H9 (cell line): ENCODE measurements at regions not wholly inside any gene's neighbourhood (a gene's known extent, or its start where the extent isn't known, plus 50 kb on each side); places are given as distances from the start of the nearest gene placed in this dataset.

Experiments used
- DNase-seq: peaks from one replicate; pipeline ENCODE4 v3.0.0-alpha.2; 2017
- H2AFZ ChIP-seq: one replicate; pipeline ENCODE4 v1.6.1; 2013; ENCODE audit warnings: mild to moderate bottlenecking, low read length, control low read depth, moderate library complexity
- H2AK5ac ChIP-seq: 2 replicates; pipeline ENCODE4 v1.6.1; 2013; ENCODE audit warnings: low read length, control low read depth, mixed read lengths; ENCODE audit not compliant: insufficient read length
- H2BK120ac ChIP-seq: one replicate; pipeline ENCODE4 v1.6.1; 2013; ENCODE audit warnings: low read depth, mild to moderate bottlenecking, low read length, control low read depth, inconsistent platforms; ENCODE audit not compliant: poor library complexity, severe bottlenecking
- H2BK12ac ChIP-seq: 2 replicates; pipeline ENCODE4 v1.6.1; 2013; ENCODE audit warnings: low read length, control low read depth, mixed read lengths, low read depth; ENCODE audit not compliant: insufficient read length
- H2BK15ac ChIP-seq: 2 replicates; pipeline ENCODE4 v1.6.1; 2013; ENCODE audit warnings: low read depth, low read length, control low read depth
- H2BK20ac ChIP-seq: one replicate; pipeline ENCODE4 v1.6.1; 2013; ENCODE audit warnings: low read depth, mild to moderate bottlenecking, low read length, control low read depth, inconsistent platforms; ENCODE audit not compliant: poor library complexity, severe bottlenecking
- H2BK5ac ChIP-seq: 2 replicates; pipeline ENCODE4 v1.6.1; 2013; ENCODE audit warnings: low read length, control low read depth, mixed read lengths; ENCODE audit not compliant: insufficient read length
- H3K14ac ChIP-seq: 2 replicates; pipeline ENCODE4 v1.6.1; 2013; ENCODE audit warnings: low read length, control low read depth; ENCODE audit not compliant: insufficient read depth
- H3K18ac ChIP-seq: 2 replicates; pipeline ENCODE4 v1.6.1; 2013; ENCODE audit warnings: low read depth, mild to moderate bottlenecking, mixed read lengths, low read length, control low read depth; ENCODE audit not compliant: insufficient read length
- H3K23ac ChIP-seq: 2 replicates; pipeline ENCODE4 v1.6.1; 2013; ENCODE audit warnings: low read length, control low read depth, mixed read lengths, low read depth; ENCODE audit not compliant: insufficient read length
- H3K23me2 ChIP-seq: 2 replicates; pipeline ENCODE4 v1.6.1; 2013; ENCODE audit warnings: low read depth, mild to moderate bottlenecking, mixed read lengths, low read length, control low read depth; ENCODE audit not compliant: insufficient read length, poor library complexity, severe bottlenecking
- H3K27ac ChIP-seq: 2 replicates; pipeline ENCODE4 v1.5.1; 2013; ENCODE audit warnings: low read length, control low read depth, mixed read lengths, low read depth; ENCODE audit not compliant: insufficient read length
- H3K27me3 ChIP-seq: 2 replicates; pipeline ENCODE4 v1.6.1; 2013; ENCODE audit warnings: low read length, control low read depth, inconsistent platforms; ENCODE audit not compliant: insufficient read depth
- H3K4ac ChIP-seq: 2 replicates; pipeline ENCODE4 v1.6.1; 2013; ENCODE audit warnings: low read depth, mild to moderate bottlenecking, control low read depth, inconsistent platforms, low read length, moderate library complexity
- H3K4me1 ChIP-seq: 2 replicates; pipeline ENCODE4 v1.6.1; 2013; ENCODE audit warnings: low read length, control low read depth, inconsistent platforms; ENCODE audit not compliant: insufficient read depth
- H3K4me2 ChIP-seq: 2 replicates; pipeline ENCODE4 v1.6.1; 2013; ENCODE audit warnings: low read length, control low read depth, mixed read lengths; ENCODE audit not compliant: insufficient read length, insufficient read depth
- H3K56ac ChIP-seq: 2 replicates; pipeline ENCODE4 v1.6.1; 2013; ENCODE audit warnings: low read depth, mild to moderate bottlenecking, mixed read lengths, low read length, control low read depth; ENCODE audit not compliant: insufficient read length
- H3K79me1 ChIP-seq: 2 replicates; pipeline ENCODE4 v1.6.1; 2013; ENCODE audit warnings: low read depth, mild to moderate bottlenecking, moderate library complexity, low read length, control low read depth, inconsistent platforms; ENCODE audit not compliant: insufficient read depth, poor library complexity, severe bottlenecking
- H3K79me2 ChIP-seq: 2 replicates; pipeline ENCODE4 v1.6.1; 2013; ENCODE audit warnings: low read length, control low read depth, inconsistent platforms; ENCODE audit not compliant: insufficient read depth
- H3K9ac ChIP-seq: 2 replicates; pipeline ENCODE4 v1.6.1; 2013; ENCODE audit warnings: low read length, control low read depth, mixed read lengths; ENCODE audit not compliant: insufficient read length; ENCODE audit errors: extremely low read depth
- H3K9me3 ChIP-seq: one replicate; pipeline ENCODE4 v1.6.1; 2013; ENCODE audit warnings: low read depth, low read length, inconsistent platforms; ENCODE audit not compliant: control insufficient read depth
- H3T11ph ChIP-seq: one replicate; pipeline ENCODE4 v1.6.1; 2013; ENCODE audit warnings: mild to moderate bottlenecking, low read length, control low read depth, inconsistent platforms
- H4K20me1 ChIP-seq: one replicate; pipeline ENCODE4 v1.6.1; 2013; ENCODE audit not compliant: control insufficient read depth, insufficient read length, insufficient read depth
- H4K5ac ChIP-seq: 2 replicates; pipeline ENCODE4 v1.6.1; 2013; ENCODE audit warnings: low read depth, mild to moderate bottlenecking, mixed read lengths, low read length, control low read depth; ENCODE audit not compliant: insufficient read length
- H4K8ac ChIP-seq: replicated peaks from 2 replicates; pipeline ENCODE4 v1.6.1; 2013; ENCODE audit warnings: low read length, control low read depth, mixed read lengths, low read depth; ENCODE audit not compliant: insufficient read length
- H4K91ac ChIP-seq: 2 replicates; pipeline ENCODE4 v1.6.1; 2013; ENCODE audit warnings: low read depth, mild to moderate bottlenecking, moderate library complexity, mixed read lengths, low read length, control low read depth; ENCODE audit not compliant: insufficient read length
- H3K27ac Mint-ChIP-seq, 3 experiments: 2 replicates in 2 of 3; 3 replicates in 1 of 3; pipeline ENCODE4 v1.8.0; 2020 to 2021; ENCODE audit warnings: mixed read lengths in 3 of 3, mild to moderate bottlenecking in 1 of 3, moderate library complexity in 1 of 3
- H3K27me3 Mint-ChIP-seq: 2 replicates; pipeline ENCODE4 v1.8.0; 2021; ENCODE audit warnings: low read depth, mild to moderate bottlenecking, moderate library complexity, mixed read lengths
- H3K36me3 Mint-ChIP-seq, 3 experiments: 2 replicates in 2 of 3; 3 replicates in 1 of 3; pipeline ENCODE4 v1.8.0; 2020 to 2021; ENCODE audit warnings: low read depth in 3 of 3, mixed read lengths in 3 of 3; ENCODE audit not compliant: insufficient read depth in 1 of 3
- H3K4me1 Mint-ChIP-seq, 2 experiments: 2 replicates each; pipeline ENCODE4 v1.8.0; 2020; ENCODE audit warnings: mixed read lengths in 2 of 2
- H3K4me3 Mint-ChIP-seq, 2 experiments: 2 replicates in 1 of 2; 3 replicates in 1 of 2; pipeline ENCODE4 v1.8.0; 2020 to 2021; ENCODE audit warnings: mild to moderate bottlenecking in 2 of 2, mixed read lengths in 2 of 2, moderate library complexity in 1 of 2
- H3K9me3 Mint-ChIP-seq, 2 experiments: 2 replicates in 1 of 2; 3 replicates in 1 of 2; pipeline ENCODE4 v1.8.0; 2020; ENCODE audit warnings: mild to moderate bottlenecking in 2 of 2, mixed read lengths in 2 of 2, moderate library complexity in 1 of 2
- WGBS: extraction: QIAGEN DNeasy Blood & Tissue Kit; methylation state at CpG from one replicate; pipeline ENCODE4 v1.1.7; 2013; ENCODE audit warnings: missing lambda C conversion rate, low lambda C conversion rate, mixed read lengths; ENCODE audit not compliant: insufficient read length; ENCODE audit errors: extremely low coverage; 5-methylcytosine and 5-hydroxymethylcytosine counted together
- TF ChIP-seq, protein P1 (sequence below): fragments of 200-600 bp; sonication (generic); conservative IDR thresholded peaks from 3 replicates; pipeline ENCODE4 v1.8.0; 2021; ENCODE audit warnings: antibody characterized with exemption, mild to moderate bottlenecking

DNA sequence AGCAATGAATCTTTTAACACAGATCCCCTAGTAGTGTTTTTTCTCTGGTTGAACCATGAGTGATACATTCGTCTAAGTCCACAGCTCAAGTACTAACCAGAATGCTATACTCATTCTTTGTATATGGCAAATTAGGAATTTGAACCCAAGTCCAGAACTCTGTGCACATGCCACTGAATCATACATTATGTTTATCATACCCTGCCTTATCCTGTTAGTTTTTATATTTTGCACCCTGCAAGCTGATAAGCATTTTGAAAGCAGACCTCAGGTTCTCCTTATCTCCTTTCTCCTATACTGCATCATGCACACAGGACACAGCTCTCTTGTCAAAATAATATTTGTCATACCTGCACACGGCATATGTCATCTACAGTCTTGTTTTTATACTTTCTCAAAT, 54.6 kb upstream of the ELL2 start:
- no peaks in the 10 kb centered on the region for H3K27me3 Mint-ChIP-seq

More for the DNA sequence above, 54.6 kb upstream of the ELL2 start:
- H2BK20ac ChIP-seq = no peak overlapping the region
- no peak overlapping the region for H2BK120ac ChIP-seq
- DNase-seq = no peak
- H3K4me1 ChIP-seq = no peaks in the 10 kb centered on the region
- H3K23me2 ChIP-seq = no peaks in the 10 kb centered on the region
- H3K18ac ChIP-seq = no peak overlapping the region
- H3T11ph ChIP-seq = no peak overlapping the region
- Mint-ChIP-seq H3K9me3 (peaks cover 0 to 3% of the 10 kb centered on the region in 2 experiments; a peak in 1 of 5 replicates), H3K4me3 (no peak overlapping the region), H3K36me3 (no peaks in the 10 kb centered on the region), H3K4me1 (no peaks in the 10 kb centered on the region), H3K27ac (no peak overlapping the region)
- H3K9me3 ChIP-seq = no peaks in the 10 kb centered on the region
- H3K27me3 ChIP-seq = no peaks in the 10 kb centered on the region
- no peaks in the 10 kb centered on the region for H3K79me1 ChIP-seq
- H2BK12ac ChIP-seq = no peak overlapping the region
- no peak overlapping the region for H3K9ac ChIP-seq
- no peak overlapping the region for H2BK15ac ChIP-seq
- H2AFZ ChIP-seq = no peak overlapping the region
- no peak overlapping the region for H2AK5ac ChIP-seq
- H3K4ac ChIP-seq = no peak overlapping the region
- no CpG with 5 or more reads among the region's 2 CpGs for WGBS
- TF ChIP-seq, protein P1, sequence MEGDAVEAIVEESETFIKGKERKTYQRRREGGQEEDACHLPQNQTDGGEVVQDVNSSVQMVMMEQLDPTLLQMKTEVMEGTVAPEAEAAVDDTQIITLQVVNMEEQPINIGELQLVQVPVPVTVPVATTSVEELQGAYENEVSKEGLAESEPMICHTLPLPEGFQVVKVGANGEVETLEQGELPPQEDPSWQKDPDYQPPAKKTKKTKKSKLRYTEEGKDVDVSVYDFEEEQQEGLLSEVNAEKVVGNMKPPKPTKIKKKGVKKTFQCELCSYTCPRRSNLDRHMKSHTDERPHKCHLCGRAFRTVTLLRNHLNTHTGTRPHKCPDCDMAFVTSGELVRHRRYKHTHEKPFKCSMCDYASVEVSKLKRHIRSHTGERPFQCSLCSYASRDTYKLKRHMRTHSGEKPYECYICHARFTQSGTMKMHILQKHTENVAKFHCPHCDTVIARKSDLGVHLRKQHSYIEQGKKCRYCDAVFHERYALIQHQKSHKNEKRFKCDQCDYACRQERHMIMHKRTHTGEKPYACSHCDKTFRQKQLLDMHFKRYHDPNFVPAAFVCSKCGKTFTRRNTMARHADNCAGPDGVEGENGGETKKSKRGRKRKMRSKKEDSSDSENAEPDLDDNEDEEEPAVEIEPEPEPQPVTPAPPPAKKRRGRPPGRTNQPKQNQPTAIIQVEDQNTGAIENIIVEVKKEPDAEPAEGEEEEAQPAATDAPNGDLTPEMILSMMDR = no peak
- H3K14ac ChIP-seq = no peak overlapping the region
- no peak overlapping the region for H3K4me2 ChIP-seq
- H4K5ac ChIP-seq = no peak overlapping the region
- no peak overlapping the region for H3K27ac ChIP-seq
- no peak overlapping the region for H4K91ac ChIP-seq
- no peak overlapping the region for H4K8ac ChIP-seq
- H2BK5ac ChIP-seq = no peak overlapping the region
- no peaks in the 10 kb centered on the region for H4K20me1 ChIP-seq
- H3K23ac ChIP-seq = no peak overlapping the region
- H3K79me2 ChIP-seq = no peaks in the 10 kb centered on the region
- H3K56ac ChIP-seq = no peak overlapping the region
